ENCODE measurements at regions not wholly inside any gene's neighbourhood (a gene's known extent, or its start where the extent isn't known, plus 50 kb on each side); places are given as distances from the start of the nearest gene placed in this dataset.

GRCh38 chr6:63509652-63510352 is 62.5 kb upstream of the LOC128125822 start:
- no peak for TF ChIP-seq CTCF (IDR thresholded peaks at IDR 0.05)
- no peak for TF ChIP-seq POLR2AphosphoS5 (IDR thresholded peaks at IDR 0.05)

All from breast epithelium (tissue), 3 donors.